ENCODE measurements at regions not wholly inside any gene's neighbourhood (a gene's known extent, or its start where the extent isn't known, plus 50 kb on each side); places are given as distances from the start of the nearest gene placed in this dataset.
"Not testable (repeated sequence)": the region's sequence is repeated elsewhere in the genome, so short reads cannot be mapped to it uniquely, and the experiment has no call there.

DNA sequence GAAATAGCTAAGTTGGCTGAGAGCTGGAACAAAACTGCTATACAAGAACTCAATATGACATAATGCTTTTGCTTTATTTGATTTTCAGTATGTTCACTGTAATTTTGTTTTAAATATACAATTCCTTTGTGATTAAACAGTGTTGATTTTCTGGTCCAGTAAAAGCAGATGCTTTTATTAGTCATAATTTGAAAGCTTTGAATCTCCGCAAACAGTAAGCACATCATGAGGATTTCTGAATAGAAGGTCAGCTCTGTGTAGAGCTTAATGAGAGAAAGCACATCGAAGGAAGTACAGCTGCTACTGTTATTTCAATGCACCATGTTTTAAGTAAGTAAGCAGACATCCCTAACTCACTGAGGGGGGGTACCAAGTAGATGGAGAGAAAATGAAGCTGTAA is 701.3 kb upstream of the ACO1 start:
- DNase-seq (ENCODE audit: low read depth in 4 of 4, low spot score in 3 of 4) = no peak

DNA sequence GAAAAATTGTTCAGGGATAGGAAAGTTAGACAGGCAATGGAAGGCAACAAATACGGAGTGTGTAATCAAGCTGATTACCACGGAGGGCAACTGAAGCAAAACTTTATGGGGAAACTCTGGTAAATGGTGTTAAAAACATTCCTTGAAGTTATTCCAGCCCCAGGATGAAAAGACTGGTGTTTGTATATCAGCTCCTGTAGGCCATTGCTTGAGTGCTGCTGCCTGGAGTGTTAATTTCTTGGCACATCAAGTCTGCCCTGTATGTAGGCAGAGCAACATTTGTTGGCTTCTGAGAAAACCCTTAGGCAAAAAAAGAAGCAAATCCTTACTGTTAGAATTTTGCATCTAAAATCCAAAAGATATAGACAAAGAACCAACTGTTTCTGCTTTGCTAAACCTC is 686.5 kb upstream of the ACO1 start:
- DNase-seq (ENCODE audit: low read depth in 4 of 4, low spot score in 3 of 4) = no peak

- no peak for DNase-seq (ENCODE audit: low read depth in 4 of 4, low spot score in 3 of 4)
Measured at GRCh38 chr9:31699836-31700235, 684.6 kb upstream of the ACO1 start.

- DNase-seq (ENCODE audit: low read depth in 4 of 4, low spot score in 3 of 4) = no peak
Measured at GRCh38 chr9:31700252-31701045, 684.0 kb upstream of the ACO1 start.

- no peak for DNase-seq (ENCODE audit: low read depth in 4 of 4, low spot score in 3 of 4)
Measured at GRCh38 chr9:31702957-31703356, 681.5 kb upstream of the ACO1 start.

GRCh38 chr9:31715250-31715649 is 669.2 kb upstream of the ACO1 start:
- DNase-seq (ENCODE audit: low read depth in 4 of 4, low spot score in 3 of 4) = no peak

GRCh38 chr9:31719262-31719661 is 665.2 kb upstream of the ACO1 start:
- no peak for DNase-seq (ENCODE audit: low read depth in 4 of 4, low spot score in 3 of 4)

GRCh38 chr9:31730398-31730797 is 654.0 kb upstream of the ACO1 start:
- DNase-seq (ENCODE audit: low read depth in 4 of 4, low spot score in 3 of 4) = no peak

DNA sequence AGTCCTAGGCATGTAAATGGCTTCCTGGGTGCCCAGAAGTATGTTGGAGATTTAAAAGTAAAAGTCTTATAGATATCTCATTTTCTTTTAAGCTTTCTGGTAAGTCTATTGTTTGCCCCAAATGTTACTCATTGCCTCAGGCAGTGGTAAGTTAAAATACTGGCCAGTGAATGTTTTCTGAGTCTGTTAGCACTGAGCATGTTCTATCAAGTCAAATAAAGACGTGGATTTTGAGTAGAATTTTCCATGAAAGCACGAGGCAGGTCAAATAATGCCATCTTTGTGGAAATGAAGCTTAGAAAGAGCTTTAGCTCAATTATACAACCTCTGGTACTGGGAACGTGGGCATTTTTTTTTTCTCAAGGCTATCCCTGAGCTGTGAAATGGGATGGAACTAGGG is 651.3 kb upstream of the ACO1 start:
- no peak for DNase-seq (ENCODE audit: low read depth in 4 of 4, low spot score in 3 of 4)

DNA sequence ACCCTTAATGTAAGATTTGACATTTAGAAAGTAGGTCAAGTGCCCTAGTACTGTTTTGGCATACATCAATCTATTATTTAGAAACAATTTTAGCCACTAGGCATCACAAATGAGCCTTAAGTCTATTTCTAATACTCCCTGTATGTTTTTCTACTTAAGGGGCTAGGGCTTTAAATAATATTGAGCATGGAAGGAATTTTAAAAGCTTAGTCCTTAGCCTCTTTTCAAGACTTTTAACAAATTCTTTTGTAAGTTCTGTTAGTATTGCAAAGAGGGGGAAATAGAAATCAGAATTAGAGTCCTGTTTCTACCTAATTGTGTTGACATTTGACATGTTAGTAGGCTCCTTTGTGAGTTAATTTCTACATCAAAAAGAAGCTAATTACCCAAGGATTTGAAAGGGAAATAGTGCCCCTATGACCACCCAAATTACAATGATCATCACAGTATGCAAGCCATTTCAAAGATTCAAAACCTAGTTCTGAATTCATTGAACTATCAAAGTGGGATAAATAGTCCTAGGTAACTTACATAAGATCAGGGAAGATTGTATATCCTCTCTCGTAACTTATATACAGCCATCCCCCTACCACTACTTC is 647.8 kb upstream of the ACO1 start:
- no peak for DNase-seq (ENCODE audit: low read depth in 4 of 4, low spot score in 3 of 4)

DNA sequence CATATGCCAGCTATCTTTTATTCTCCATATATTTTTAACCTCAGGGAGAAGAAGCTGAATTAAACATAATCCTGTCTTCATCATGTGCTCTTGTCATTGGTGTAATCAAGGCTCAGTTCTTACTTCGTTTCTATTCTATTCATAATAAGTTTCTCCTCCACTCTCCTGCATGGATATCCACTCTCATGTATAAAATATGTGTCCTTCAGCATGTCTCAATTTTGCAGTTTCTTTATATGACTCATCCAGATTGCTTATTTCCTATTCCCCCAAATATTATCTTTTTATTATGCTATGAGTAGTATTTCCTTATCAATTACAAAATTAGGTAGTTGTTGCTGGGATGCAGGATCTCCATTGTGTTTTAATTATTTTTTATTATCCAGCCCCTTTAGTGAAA is 643.7 kb upstream of the ACO1 start:
- no peak for DNase-seq (ENCODE audit: low read depth in 4 of 4, low spot score in 3 of 4)

DNA sequence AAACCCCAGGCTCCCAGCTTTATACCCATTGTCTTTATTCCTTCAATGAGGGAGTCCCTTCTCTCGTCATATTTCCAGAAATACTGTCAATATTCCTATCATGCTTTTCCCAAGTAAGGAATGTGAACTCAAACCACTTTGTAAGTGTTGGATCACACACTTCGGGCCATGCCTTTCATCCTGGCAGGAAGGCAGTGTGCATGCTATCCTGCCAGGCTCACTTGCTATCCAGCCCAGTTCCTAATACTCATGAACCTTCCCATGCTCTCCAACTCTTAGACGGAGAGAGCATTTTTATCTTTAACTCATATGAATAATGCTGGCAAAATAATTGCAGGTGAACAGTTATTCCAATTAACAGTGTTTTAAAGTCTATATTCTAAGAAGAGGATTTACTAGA is 639.9 kb upstream of the ACO1 start:
- DNase-seq (ENCODE audit: low read depth in 4 of 4, low spot score in 3 of 4) = no peak

DNA sequence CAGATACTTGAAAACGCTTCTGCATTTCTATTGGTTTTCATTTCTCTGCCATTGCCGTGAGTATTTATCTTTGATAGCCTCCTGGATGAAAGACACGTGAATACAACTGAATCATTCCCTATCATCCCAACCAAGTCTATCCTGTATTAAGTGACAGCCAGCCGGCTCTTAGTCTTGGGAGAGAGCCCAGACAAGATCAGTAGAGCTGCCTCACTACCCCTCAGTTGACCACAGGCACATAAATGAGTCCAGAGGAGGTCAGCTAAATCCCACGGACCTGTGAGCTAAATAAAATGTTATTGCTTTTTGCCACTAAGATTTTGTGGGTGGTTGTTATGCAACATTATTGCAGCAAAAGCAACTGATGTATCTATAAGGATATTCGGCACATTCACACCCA is 639.0 kb upstream of the ACO1 start:
- DNase-seq (ENCODE audit: low read depth in 4 of 4, low spot score in 3 of 4) = no peak

DNA sequence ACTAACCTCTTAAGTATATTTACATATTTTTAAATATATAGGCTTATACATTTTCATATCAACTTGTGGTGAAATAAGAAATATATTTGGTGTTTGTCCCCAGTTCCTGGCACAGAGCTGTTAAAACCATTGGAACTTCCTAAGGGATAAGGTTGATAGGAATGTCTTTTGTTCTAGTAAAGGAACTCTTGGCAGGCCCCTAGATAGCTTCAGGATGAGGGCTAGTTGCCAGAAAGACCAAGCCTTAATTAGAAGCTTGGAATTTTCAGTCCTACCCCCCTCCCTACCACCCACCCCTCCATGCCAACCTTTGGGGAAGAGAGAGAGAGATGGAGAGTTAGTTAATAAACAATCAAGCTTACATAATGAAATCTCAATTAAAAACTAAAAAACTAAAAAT is 638.6 kb upstream of the ACO1 start:
- no peak for DNase-seq (ENCODE audit: low read depth in 4 of 4, low spot score in 3 of 4)

GRCh38 chr9:31753756-31754155 is 630.7 kb upstream of the ACO1 start:
- DNase-seq (ENCODE audit: low read depth in 4 of 4, low spot score in 3 of 4) = no peak

GRCh38 chr9:31759703-31760102 is 624.7 kb upstream of the ACO1 start:
- no peak for DNase-seq (ENCODE audit: low read depth in 4 of 4, low spot score in 3 of 4)

DNA sequence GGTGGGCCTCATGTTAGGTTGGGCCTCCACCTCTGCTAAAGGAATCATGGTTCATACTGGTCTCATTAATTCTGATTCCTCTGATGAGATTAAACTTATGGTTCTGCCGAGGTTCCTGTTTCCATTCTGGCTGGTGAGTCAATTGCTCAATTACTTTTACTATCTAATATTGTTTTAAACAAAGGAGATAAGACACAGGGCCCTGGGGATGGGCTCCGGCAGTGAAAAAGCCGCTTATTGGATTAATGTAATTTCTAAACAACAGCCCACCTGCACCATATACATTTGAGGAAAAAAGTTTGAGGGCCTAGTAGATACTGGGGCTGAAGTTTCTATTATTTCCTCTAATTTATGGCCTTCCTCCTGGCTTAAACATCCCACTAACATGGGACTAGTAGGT is 610.4 kb upstream of the ACO1 start:
- DNase-seq (ENCODE audit: low read depth in 4 of 4, low spot score in 3 of 4) = not testable (repeated sequence)

DNA sequence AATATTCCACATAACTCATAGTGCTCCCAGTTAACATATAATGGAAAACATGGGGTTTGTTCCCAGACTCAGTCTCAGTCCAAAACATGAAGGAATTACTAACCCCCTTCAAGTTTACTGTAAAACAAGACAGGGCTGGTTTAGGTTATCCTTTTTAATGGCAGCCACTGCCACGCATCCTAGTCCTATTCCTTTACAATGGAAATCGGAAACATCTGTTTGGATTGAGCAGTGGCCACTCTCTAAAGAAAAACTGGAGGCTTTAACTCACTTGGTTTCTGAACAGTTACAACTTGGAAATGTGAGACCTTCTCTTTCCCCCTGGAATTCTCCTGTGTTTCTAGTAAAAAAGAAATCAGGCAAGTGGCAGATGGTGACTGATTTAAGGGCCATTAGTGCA is 609.9 kb upstream of the ACO1 start:
- DNase-seq (ENCODE audit: low read depth in 4 of 4, low spot score in 3 of 4) = no peak

DNA sequence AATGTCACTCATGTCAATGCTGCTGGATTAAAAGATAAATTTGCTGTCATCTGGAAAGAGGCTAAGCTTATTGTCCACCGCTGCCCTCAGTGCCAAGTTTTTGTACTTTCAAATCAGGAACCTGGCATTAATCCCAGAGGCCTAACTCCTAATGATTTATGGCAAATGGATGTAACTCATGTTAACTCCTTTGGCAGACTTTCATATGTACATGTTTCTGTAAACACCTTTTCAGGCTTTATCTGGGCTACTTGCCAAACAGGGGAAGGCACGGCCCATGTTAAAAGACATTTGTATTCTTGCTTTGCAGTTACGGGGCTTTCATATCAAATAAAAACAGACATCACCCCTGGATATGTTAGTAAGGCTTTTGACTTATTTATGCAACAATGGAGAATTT is 608.0 kb upstream of the ACO1 start:
- DNase-seq (ENCODE audit: low read depth in 4 of 4, low spot score in 3 of 4) = no peak

GRCh38 chr9:31783491-31783890 is 601.0 kb upstream of the ACO1 start:
- DNase-seq (ENCODE audit: low read depth in 4 of 4, low spot score in 3 of 4) = no peak

DNA sequence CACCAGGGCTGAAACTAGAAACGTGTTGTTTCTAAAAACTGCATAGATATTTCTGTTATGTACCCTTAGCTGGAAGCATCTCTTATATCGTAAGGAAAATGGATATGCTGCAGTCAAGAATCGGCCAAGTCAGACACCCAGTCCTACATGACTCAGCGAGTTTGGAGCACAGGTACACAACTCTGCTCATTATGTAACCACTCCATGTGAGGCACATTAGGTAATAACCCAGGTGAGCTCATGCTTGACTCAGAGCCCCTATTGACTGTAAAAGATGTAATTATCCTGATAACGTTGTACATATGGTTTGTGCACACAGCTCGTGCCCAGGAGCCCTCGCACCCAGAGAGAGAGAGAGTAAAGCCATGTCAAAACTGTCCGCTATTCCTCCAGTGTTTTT is 593.7 kb upstream of the ACO1 start:
- no peak for DNase-seq (ENCODE audit: low read depth in 4 of 4, low spot score in 3 of 4)

DNA sequence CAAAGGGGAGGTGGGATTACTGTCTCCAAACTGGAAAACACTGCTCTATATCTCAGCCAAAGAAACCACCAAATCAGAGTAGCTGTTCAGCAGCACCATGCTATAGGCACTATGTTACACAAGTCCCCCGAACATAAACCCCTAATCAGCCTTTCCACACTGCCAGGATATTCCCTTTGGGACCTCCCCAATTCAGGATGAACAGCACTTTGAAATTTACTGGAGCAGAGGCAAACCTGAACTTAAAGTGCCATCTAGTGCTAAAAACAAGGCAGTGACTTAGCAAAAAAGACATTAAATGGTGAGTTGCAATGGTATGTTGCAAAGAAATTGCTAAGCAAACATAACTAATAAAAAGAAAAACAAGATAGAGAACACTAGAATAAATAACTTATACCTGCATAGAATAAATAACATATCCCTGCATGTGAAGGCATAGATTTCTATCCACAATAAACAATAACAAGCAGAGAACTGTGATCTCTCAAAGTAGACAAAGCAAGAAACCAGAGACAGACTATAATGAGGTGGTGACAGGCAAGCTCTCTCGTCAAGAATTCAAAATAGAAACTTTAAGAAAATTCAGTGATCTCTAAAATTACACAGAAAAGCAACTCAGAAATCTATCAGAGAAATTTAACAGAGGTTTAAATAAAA is 584.4 kb upstream of the ACO1 start:
- peak in 3 of 4 donors; percentile 1 to 5 (median 4) for DNase-seq (ENCODE audit: low read depth in 4 of 4, low spot score in 3 of 4)

All from left renal pelvis (tissue), 4 donors.